H9 (cell line): ENCODE measurements at regions not wholly inside any gene's neighbourhood (a gene's known extent, or its start where the extent isn't known, plus 50 kb on each side); places are given as distances from the start of the nearest gene placed in this dataset.

Experiments
- DNase-seq: peaks from one replicate; pipeline ENCODE4 v3.0.0-alpha.2; 2017
- H2AFZ ChIP-seq: one replicate; pipeline ENCODE4 v1.6.1; 2013; ENCODE audit warnings: mild to moderate bottlenecking, low read length, control low read depth, moderate library complexity
- H2AK5ac ChIP-seq: 2 replicates; pipeline ENCODE4 v1.6.1; 2013; ENCODE audit warnings: low read length, control low read depth, mixed read lengths; ENCODE audit not compliant: insufficient read length
- H2BK120ac ChIP-seq: one replicate; pipeline ENCODE4 v1.6.1; 2013; ENCODE audit warnings: low read depth, mild to moderate bottlenecking, low read length, control low read depth, inconsistent platforms; ENCODE audit not compliant: poor library complexity, severe bottlenecking
- H2BK12ac ChIP-seq: 2 replicates; pipeline ENCODE4 v1.6.1; 2013; ENCODE audit warnings: low read length, control low read depth, mixed read lengths, low read depth; ENCODE audit not compliant: insufficient read length
- H2BK15ac ChIP-seq: 2 replicates; pipeline ENCODE4 v1.6.1; 2013; ENCODE audit warnings: low read depth, low read length, control low read depth
- H2BK20ac ChIP-seq: one replicate; pipeline ENCODE4 v1.6.1; 2013; ENCODE audit warnings: low read depth, mild to moderate bottlenecking, low read length, control low read depth, inconsistent platforms; ENCODE audit not compliant: poor library complexity, severe bottlenecking
- H2BK5ac ChIP-seq: 2 replicates; pipeline ENCODE4 v1.6.1; 2013; ENCODE audit warnings: low read length, control low read depth, mixed read lengths; ENCODE audit not compliant: insufficient read length
- H3K14ac ChIP-seq: 2 replicates; pipeline ENCODE4 v1.6.1; 2013; ENCODE audit warnings: low read length, control low read depth; ENCODE audit not compliant: insufficient read depth
- H3K18ac ChIP-seq: 2 replicates; pipeline ENCODE4 v1.6.1; 2013; ENCODE audit warnings: low read depth, mild to moderate bottlenecking, mixed read lengths, low read length, control low read depth; ENCODE audit not compliant: insufficient read length
- H3K23ac ChIP-seq: 2 replicates; pipeline ENCODE4 v1.6.1; 2013; ENCODE audit warnings: low read length, control low read depth, mixed read lengths, low read depth; ENCODE audit not compliant: insufficient read length
- H3K23me2 ChIP-seq: 2 replicates; pipeline ENCODE4 v1.6.1; 2013; ENCODE audit warnings: low read depth, mild to moderate bottlenecking, mixed read lengths, low read length, control low read depth; ENCODE audit not compliant: insufficient read length, poor library complexity, severe bottlenecking
- H3K27ac ChIP-seq: 2 replicates; pipeline ENCODE4 v1.5.1; 2013; ENCODE audit warnings: low read length, control low read depth, mixed read lengths, low read depth; ENCODE audit not compliant: insufficient read length
- H3K27me3 ChIP-seq: 2 replicates; pipeline ENCODE4 v1.6.1; 2013; ENCODE audit warnings: low read length, control low read depth, inconsistent platforms; ENCODE audit not compliant: insufficient read depth
- H3K4ac ChIP-seq: 2 replicates; pipeline ENCODE4 v1.6.1; 2013; ENCODE audit warnings: low read depth, mild to moderate bottlenecking, control low read depth, inconsistent platforms, low read length, moderate library complexity
- H3K4me1 ChIP-seq: 2 replicates; pipeline ENCODE4 v1.6.1; 2013; ENCODE audit warnings: low read length, control low read depth, inconsistent platforms; ENCODE audit not compliant: insufficient read depth
- H3K4me2 ChIP-seq: 2 replicates; pipeline ENCODE4 v1.6.1; 2013; ENCODE audit warnings: low read length, control low read depth, mixed read lengths; ENCODE audit not compliant: insufficient read length, insufficient read depth
- H3K56ac ChIP-seq: 2 replicates; pipeline ENCODE4 v1.6.1; 2013; ENCODE audit warnings: low read depth, mild to moderate bottlenecking, mixed read lengths, low read length, control low read depth; ENCODE audit not compliant: insufficient read length
- H3K79me1 ChIP-seq: 2 replicates; pipeline ENCODE4 v1.6.1; 2013; ENCODE audit warnings: low read depth, mild to moderate bottlenecking, moderate library complexity, low read length, control low read depth, inconsistent platforms; ENCODE audit not compliant: insufficient read depth, poor library complexity, severe bottlenecking
- H3K79me2 ChIP-seq: 2 replicates; pipeline ENCODE4 v1.6.1; 2013; ENCODE audit warnings: low read length, control low read depth, inconsistent platforms; ENCODE audit not compliant: insufficient read depth
- H3K9ac ChIP-seq: 2 replicates; pipeline ENCODE4 v1.6.1; 2013; ENCODE audit warnings: low read length, control low read depth, mixed read lengths; ENCODE audit not compliant: insufficient read length; ENCODE audit errors: extremely low read depth
- H3K9me3 ChIP-seq: one replicate; pipeline ENCODE4 v1.6.1; 2013; ENCODE audit warnings: low read depth, low read length, inconsistent platforms; ENCODE audit not compliant: control insufficient read depth
- H3T11ph ChIP-seq: one replicate; pipeline ENCODE4 v1.6.1; 2013; ENCODE audit warnings: mild to moderate bottlenecking, low read length, control low read depth, inconsistent platforms
- H4K20me1 ChIP-seq: one replicate; pipeline ENCODE4 v1.6.1; 2013; ENCODE audit not compliant: control insufficient read depth, insufficient read length, insufficient read depth
- H4K5ac ChIP-seq: 2 replicates; pipeline ENCODE4 v1.6.1; 2013; ENCODE audit warnings: low read depth, mild to moderate bottlenecking, mixed read lengths, low read length, control low read depth; ENCODE audit not compliant: insufficient read length
- H4K8ac ChIP-seq: replicated peaks from 2 replicates; pipeline ENCODE4 v1.6.1; 2013; ENCODE audit warnings: low read length, control low read depth, mixed read lengths, low read depth; ENCODE audit not compliant: insufficient read length
- H4K91ac ChIP-seq: 2 replicates; pipeline ENCODE4 v1.6.1; 2013; ENCODE audit warnings: low read depth, mild to moderate bottlenecking, moderate library complexity, mixed read lengths, low read length, control low read depth; ENCODE audit not compliant: insufficient read length
- H3K27ac Mint-ChIP-seq, 3 experiments: 2 replicates in 2 of 3; 3 replicates in 1 of 3; pipeline ENCODE4 v1.8.0; 2020 to 2021; ENCODE audit warnings: mixed read lengths in 3 of 3, mild to moderate bottlenecking in 1 of 3, moderate library complexity in 1 of 3
- H3K27me3 Mint-ChIP-seq: 2 replicates; pipeline ENCODE4 v1.8.0; 2021; ENCODE audit warnings: low read depth, mild to moderate bottlenecking, moderate library complexity, mixed read lengths
- H3K36me3 Mint-ChIP-seq, 3 experiments: 2 replicates in 2 of 3; 3 replicates in 1 of 3; pipeline ENCODE4 v1.8.0; 2020 to 2021; ENCODE audit warnings: low read depth in 3 of 3, mixed read lengths in 3 of 3; ENCODE audit not compliant: insufficient read depth in 1 of 3
- H3K4me1 Mint-ChIP-seq, 2 experiments: 2 replicates each; pipeline ENCODE4 v1.8.0; 2020; ENCODE audit warnings: mixed read lengths in 2 of 2
- H3K4me3 Mint-ChIP-seq, 2 experiments: 2 replicates in 1 of 2; 3 replicates in 1 of 2; pipeline ENCODE4 v1.8.0; 2020 to 2021; ENCODE audit warnings: mild to moderate bottlenecking in 2 of 2, mixed read lengths in 2 of 2, moderate library complexity in 1 of 2
- H3K9me3 Mint-ChIP-seq, 2 experiments: 2 replicates in 1 of 2; 3 replicates in 1 of 2; pipeline ENCODE4 v1.8.0; 2020; ENCODE audit warnings: mild to moderate bottlenecking in 2 of 2, mixed read lengths in 2 of 2, moderate library complexity in 1 of 2
- whole genome bisulfite sequencing: extraction: QIAGEN DNeasy Blood & Tissue Kit; methylation state at CpG from one replicate; pipeline ENCODE4 v1.1.7; 2013; ENCODE audit warnings: missing lambda C conversion rate, low lambda C conversion rate, mixed read lengths; ENCODE audit not compliant: insufficient read length; ENCODE audit errors: extremely low coverage; 5-methylcytosine and 5-hydroxymethylcytosine counted together
- TF ChIP-seq, protein P1 (sequence below): fragments of 200-600 bp; sonication (generic); conservative IDR thresholded peaks from 3 replicates; pipeline ENCODE4 v1.8.0; 2021; ENCODE audit warnings: antibody characterized with exemption, mild to moderate bottlenecking

DNA sequence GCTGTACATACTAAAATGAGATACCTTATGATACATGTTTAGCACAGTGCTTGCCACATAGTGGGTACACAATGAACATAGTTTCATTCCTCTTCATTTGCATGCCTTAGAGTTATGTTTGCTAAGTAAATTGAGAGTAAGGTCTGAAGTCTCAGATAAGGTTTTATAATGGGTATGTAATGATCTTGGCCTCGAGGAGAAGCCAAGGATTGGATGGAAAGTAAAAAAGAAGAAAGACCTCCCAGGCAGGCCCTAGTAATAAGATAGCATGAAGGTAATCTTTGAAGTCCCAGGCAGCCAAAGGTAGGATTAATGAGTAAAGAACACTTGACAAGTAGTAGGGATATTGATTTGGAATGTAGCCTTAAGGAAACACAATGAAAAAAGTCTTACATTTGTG is 55.8 kb upstream of the TSPAN7 start:
- H3K18ac ChIP-seq: no peak overlapping the region
- no peaks in the 10 kb centered on the region for H3K9me3 ChIP-seq
- no peak overlapping the region for H3K23ac ChIP-seq
- no peak overlapping the region for H3K27ac ChIP-seq
- no peak overlapping the region for H4K8ac ChIP-seq
- peaks cover 56% of the 10 kb centered on the region in 2 experiments for H3K9me3 Mint-ChIP-seq
- H2BK12ac ChIP-seq: no peak overlapping the region
- H3K79me1 ChIP-seq: no peaks in the 10 kb centered on the region
- H3K14ac ChIP-seq: no peak overlapping the region
- no peak overlapping the region for H3K4me2 ChIP-seq
- no peaks in the 10 kb centered on the region for H3K4me1 Mint-ChIP-seq
- H2BK5ac ChIP-seq: no peak overlapping the region
- TF ChIP-seq, protein P1, sequence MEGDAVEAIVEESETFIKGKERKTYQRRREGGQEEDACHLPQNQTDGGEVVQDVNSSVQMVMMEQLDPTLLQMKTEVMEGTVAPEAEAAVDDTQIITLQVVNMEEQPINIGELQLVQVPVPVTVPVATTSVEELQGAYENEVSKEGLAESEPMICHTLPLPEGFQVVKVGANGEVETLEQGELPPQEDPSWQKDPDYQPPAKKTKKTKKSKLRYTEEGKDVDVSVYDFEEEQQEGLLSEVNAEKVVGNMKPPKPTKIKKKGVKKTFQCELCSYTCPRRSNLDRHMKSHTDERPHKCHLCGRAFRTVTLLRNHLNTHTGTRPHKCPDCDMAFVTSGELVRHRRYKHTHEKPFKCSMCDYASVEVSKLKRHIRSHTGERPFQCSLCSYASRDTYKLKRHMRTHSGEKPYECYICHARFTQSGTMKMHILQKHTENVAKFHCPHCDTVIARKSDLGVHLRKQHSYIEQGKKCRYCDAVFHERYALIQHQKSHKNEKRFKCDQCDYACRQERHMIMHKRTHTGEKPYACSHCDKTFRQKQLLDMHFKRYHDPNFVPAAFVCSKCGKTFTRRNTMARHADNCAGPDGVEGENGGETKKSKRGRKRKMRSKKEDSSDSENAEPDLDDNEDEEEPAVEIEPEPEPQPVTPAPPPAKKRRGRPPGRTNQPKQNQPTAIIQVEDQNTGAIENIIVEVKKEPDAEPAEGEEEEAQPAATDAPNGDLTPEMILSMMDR: no peak
- no peak overlapping the region for H3K4me3 Mint-ChIP-seq
- H2BK120ac ChIP-seq: no peak overlapping the region
- no peak overlapping the region for H2BK15ac ChIP-seq
- H3K9ac ChIP-seq: no peak overlapping the region
- H4K5ac ChIP-seq: no peak overlapping the region
- H4K91ac ChIP-seq: no peak overlapping the region
- peaks cover 2% of the 10 kb centered on the region for H3K27me3 Mint-ChIP-seq
- H3K4me1 ChIP-seq: no peaks in the 10 kb centered on the region
- no peaks in the 10 kb centered on the region for H3K79me2 ChIP-seq
- H3K4ac ChIP-seq: no peak overlapping the region
- H2AK5ac ChIP-seq: no peak overlapping the region
- no peak overlapping the region for H3K27ac Mint-ChIP-seq
- no peak overlapping the region for H2BK20ac ChIP-seq
- no peaks in the 10 kb centered on the region for H3K23me2 ChIP-seq
- H4K20me1 ChIP-seq: no peaks in the 10 kb centered on the region
- no peak for DNase-seq
- H3K36me3 Mint-ChIP-seq: no peaks in the 10 kb centered on the region; a peak in 1 of 7 replicates
- no peak overlapping the region for H2AFZ ChIP-seq
- H3T11ph ChIP-seq: no peak overlapping the region
- WGBS: no CpG with 5 or more reads among the region's 1 CpG
- H3K56ac ChIP-seq: no peak overlapping the region
- H3K27me3 ChIP-seq: no peaks in the 10 kb centered on the region
